SK-N-SH (cell line): ENCODE measurements at regions not wholly inside any gene's neighbourhood (a gene's known extent, or its start where the extent isn't known, plus 50 kb on each side); places are given as distances from the start of the nearest gene placed in this dataset.

Source experiments
- JUND ChIP-seq: IDR thresholded peaks from 2 replicates; pipeline ENCODE4 v1.4.0; 2012
- RAD21 ChIP-seq: IDR thresholded peaks from 2 replicates; pipeline ENCODE4 v1.6.1; 2012; ENCODE audit warnings: mild to moderate bottlenecking, low read length
- RFX5 ChIP-seq: IDR thresholded peaks from 2 replicates; pipeline ENCODE4 v1.6.1; 2012; ENCODE audit warnings: mild to moderate bottlenecking, improper control_type of control experiment, low read length
- SMC3 ChIP-seq: IDR thresholded peaks from 2 replicates; pipeline ENCODE4 v1.6.1; 2012; ENCODE audit warnings: low read depth, low read length, improper control_type of control experiment
- TF ChIP-seq, protein P1 (sequence below): fragments of 200-600 bp; sonication (generic); IDR thresholded peaks from 2 replicates; pipeline ENCODE4 v1.6.1; 2017; ENCODE audit warnings: antibody characterized with exemption, mild to moderate bottlenecking, moderate library complexity

DNA sequence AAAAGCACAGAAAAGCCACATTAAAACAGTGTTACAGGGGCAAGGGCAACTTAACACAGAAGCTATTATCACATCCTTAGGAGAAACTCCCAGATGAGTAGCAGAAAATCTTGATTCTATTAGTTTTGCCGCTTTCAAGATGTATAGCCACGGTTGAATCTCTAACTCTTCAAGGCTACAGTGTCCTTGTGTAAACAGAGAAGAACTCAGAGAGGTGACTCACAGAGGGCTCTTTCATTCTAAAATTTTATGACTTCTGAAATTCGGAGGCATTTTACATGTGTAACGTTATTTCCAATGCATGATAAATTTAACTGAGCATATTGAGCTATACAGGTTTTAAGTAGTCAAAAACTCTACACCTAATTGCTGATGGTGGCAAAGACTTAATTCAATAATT is 846.6 kb downstream of the GBE1 start:
- TF ChIP-seq JUND (no peak), RFX5 (no peak), RAD21 (no peak), SMC3 (no peak)
- TF ChIP-seq, protein P1, sequence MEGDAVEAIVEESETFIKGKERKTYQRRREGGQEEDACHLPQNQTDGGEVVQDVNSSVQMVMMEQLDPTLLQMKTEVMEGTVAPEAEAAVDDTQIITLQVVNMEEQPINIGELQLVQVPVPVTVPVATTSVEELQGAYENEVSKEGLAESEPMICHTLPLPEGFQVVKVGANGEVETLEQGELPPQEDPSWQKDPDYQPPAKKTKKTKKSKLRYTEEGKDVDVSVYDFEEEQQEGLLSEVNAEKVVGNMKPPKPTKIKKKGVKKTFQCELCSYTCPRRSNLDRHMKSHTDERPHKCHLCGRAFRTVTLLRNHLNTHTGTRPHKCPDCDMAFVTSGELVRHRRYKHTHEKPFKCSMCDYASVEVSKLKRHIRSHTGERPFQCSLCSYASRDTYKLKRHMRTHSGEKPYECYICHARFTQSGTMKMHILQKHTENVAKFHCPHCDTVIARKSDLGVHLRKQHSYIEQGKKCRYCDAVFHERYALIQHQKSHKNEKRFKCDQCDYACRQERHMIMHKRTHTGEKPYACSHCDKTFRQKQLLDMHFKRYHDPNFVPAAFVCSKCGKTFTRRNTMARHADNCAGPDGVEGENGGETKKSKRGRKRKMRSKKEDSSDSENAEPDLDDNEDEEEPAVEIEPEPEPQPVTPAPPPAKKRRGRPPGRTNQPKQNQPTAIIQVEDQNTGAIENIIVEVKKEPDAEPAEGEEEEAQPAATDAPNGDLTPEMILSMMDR = no peak
